SK-N-SH treated with all-trans-retinoic acid at 6 μM for 48 hours (cell line): ENCODE measurements at regions not wholly inside any gene's neighbourhood (a gene's known extent, or its start where the extent isn't known, plus 50 kb on each side); places are given as distances from the start of the nearest gene placed in this dataset.

Source experiments
- ATAC-seq: fragments of 200-7000 bp; cut with Tn5 transposase; 3 replicates; pipeline ENCODE4 v1.9.1; 2020; ENCODE audit warnings: mild to moderate bottlenecking, moderate library complexity
- BACH2 ChIP-seq: fragments of 250-450 bp; sonication (Bioruptor Pico); IDR thresholded peaks from 2 replicates; pipeline ENCODE4 v1.9.0; 2021; ENCODE audit warnings: mild to moderate bottlenecking, borderline replicate concordance
- CSDC2 ChIP-seq: fragments of 250-450 bp; sonication (Bioruptor Pico); IDR thresholded peaks from 2 replicates; pipeline ENCODE4 v1.5.0; 2020; ENCODE audit warnings: mild to moderate bottlenecking, moderate library complexity
- GLIS3 ChIP-seq: fragments of 250-450 bp; sonication (Bioruptor Pico); IDR thresholded peaks from 2 replicates; pipeline ENCODE4 v1.5.0; 2020; ENCODE audit warnings: mild to moderate bottlenecking, moderate library complexity
- ISL1 ChIP-seq: fragments of 250-450 bp; sonication (Bioruptor Pico); IDR thresholded peaks from 2 replicates; pipeline ENCODE4 v2.1.2; 2022; ENCODE audit warnings: mild to moderate bottlenecking, moderate library complexity
- OSR1 ChIP-seq: fragments of 250-450 bp; sonication (Bioruptor Pico); IDR thresholded peaks from 2 replicates; pipeline ENCODE4 v1.8.0; 2022; ENCODE audit warnings: moderate library complexity, mild to moderate bottlenecking, inconsistent platforms
- PPARA ChIP-seq: fragments of 250-450 bp; sonication (Bioruptor Pico); IDR thresholded peaks from 2 replicates; pipeline ENCODE4 v1.5.0; 2020; ENCODE audit warnings: mild to moderate bottlenecking, borderline replicate concordance
- RARB ChIP-seq: fragments of 250-450 bp; sonication (Bioruptor Pico); IDR thresholded peaks from 2 replicates; pipeline ENCODE4 v1.8.0; 2021; ENCODE audit warnings: mild to moderate bottlenecking, moderate library complexity
- TCF4 ChIP-seq: fragments of 250-450 bp; sonication (Bioruptor Pico); IDR thresholded peaks from 2 replicates; pipeline ENCODE4 v1.8.0; 2021; ENCODE audit warnings: mild to moderate bottlenecking, moderate library complexity, borderline replicate concordance
- TOX ChIP-seq: fragments of 250-450 bp; sonication (Bioruptor Pico); IDR thresholded peaks from 2 replicates; pipeline ENCODE4 v1.8.0; 2021; ENCODE audit warnings: mild to moderate bottlenecking, moderate library complexity, borderline replicate concordance
- ZC3H10 ChIP-seq: fragments of 250-450 bp; sonication (Bioruptor Pico); IDR thresholded peaks from 2 replicates; pipeline ENCODE4 v1.5.1; 2021; ENCODE audit warnings: mild to moderate bottlenecking, moderate library complexity
- ZFP3 ChIP-seq: fragments of 250-450 bp; sonication (Bioruptor Pico); IDR thresholded peaks from 2 replicates; pipeline ENCODE4 v1.5.0; 2020; ENCODE audit warnings: mild to moderate bottlenecking, moderate library complexity
- ZFP30 ChIP-seq: fragments of 450-650 bp; formaldehyde crosslinking; IDR thresholded peaks from 2 replicates; pipeline ENCODE4 v1.5.0; 2022; ENCODE audit warnings: mild to moderate bottlenecking, moderate library complexity
- ZNF565 ChIP-seq: fragments of 450-650 bp; formaldehyde crosslinking; conservative IDR thresholded peaks from 2 replicates; pipeline ENCODE4 v1.5.0; 2020; ENCODE audit warnings: low read depth, mild to moderate bottlenecking, moderate library complexity
- ZNF70 ChIP-seq: fragments of 450-650 bp; formaldehyde crosslinking; IDR thresholded peaks from 2 replicates; pipeline ENCODE4 v1.5.0; 2020; ENCODE audit warnings: mild to moderate bottlenecking, moderate library complexity
- ZNF8 ChIP-seq: fragments of 450-650 bp; formaldehyde crosslinking; IDR thresholded peaks from 2 replicates; pipeline ENCODE4 v1.5.0; 2020; ENCODE audit warnings: mild to moderate bottlenecking, moderate library complexity
- TF ChIP-seq, protein P1 (sequence below): fragments of 250-450 bp; sonication (Bioruptor Pico); IDR thresholded peaks from 2 replicates; pipeline ENCODE4 v1.5.1; 2021; ENCODE audit warnings: mild to moderate bottlenecking, moderate library complexity
- TF ChIP-seq, protein P2 (sequence below): fragments of 250-450 bp; sonication (Bioruptor Pico); IDR thresholded peaks from 2 replicates; pipeline ENCODE4 v1.5.1; 2020; ENCODE audit warnings: low read depth, mild to moderate bottlenecking, moderate library complexity
- TF ChIP-seq, protein P3 (sequence below): fragments of 250-450 bp; sonication (Bioruptor Pico); IDR thresholded peaks from 2 replicates; pipeline ENCODE4 v1.8.0; 2021; ENCODE audit warnings: low read depth, mild to moderate bottlenecking, moderate library complexity, borderline replicate concordance
- TF ChIP-seq, protein P4 (sequence below): fragments of 250-450 bp; sonication (Bioruptor Pico); IDR thresholded peaks from 2 replicates; pipeline ENCODE4 v1.5.0; 2020; ENCODE audit warnings: mild to moderate bottlenecking, moderate library complexity
- TF ChIP-seq, protein P5 (sequence below): fragments of 250-450 bp; sonication (Bioruptor Pico); IDR thresholded peaks from 2 replicates; pipeline ENCODE4 v1.8.0; 2020; ENCODE audit warnings: mild to moderate bottlenecking, moderate library complexity, borderline replicate concordance

DNA sequence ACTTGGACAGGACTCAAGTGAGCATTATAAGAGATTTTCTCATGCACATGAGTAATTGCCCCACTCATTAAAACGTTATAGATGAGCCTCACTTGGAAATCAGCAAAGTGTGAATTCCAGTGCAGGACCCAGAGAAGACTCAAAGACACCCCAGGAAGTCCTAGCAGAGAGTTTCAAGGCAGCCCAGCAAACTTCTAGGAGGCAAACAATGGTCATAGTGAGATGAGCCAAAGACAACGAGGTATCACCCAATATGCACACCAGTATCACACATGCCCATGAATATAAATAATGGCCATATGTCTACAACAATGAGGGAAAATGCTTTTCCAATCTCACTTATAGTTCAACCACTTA is 245.9 kb downstream of the ACTL7B start:
- TF ChIP-seq TOX (no peak), RARB (CRISPR knock-in tag) (no peak)
- no peak for ATAC-seq

DNA sequence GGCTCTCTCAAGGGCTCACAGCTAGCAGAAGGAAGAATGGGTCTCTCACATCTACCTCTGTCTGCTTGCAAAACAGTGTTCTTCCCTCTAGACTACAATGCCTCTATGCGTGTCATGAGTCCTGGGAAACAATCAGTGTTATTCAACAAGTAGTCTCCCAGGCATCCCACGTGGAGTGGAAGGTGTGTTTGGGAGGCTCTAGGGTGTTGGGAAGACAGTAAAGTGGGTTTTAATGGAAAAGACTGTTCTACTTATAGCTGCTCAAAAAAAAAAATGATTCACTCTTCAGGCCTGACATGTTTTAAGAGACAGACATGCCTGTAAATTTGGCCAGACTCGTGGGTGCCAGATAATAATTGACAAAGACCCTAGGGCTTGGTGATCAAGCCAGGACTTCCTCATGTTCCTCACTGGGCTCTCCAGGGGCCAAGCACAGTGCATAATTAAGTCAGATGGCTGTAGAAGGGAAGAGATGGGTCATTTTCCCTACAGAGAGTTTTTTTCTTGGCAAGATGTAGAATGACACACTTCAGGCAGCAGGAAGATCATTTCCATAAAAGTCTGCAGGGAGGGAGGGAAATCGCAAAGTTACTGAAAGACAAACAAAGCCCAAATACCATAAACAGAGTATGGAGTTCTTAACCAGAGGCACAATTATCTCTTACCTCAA is 246.4 kb downstream of the ACTL7B start:
- ATAC-seq, result no peak
- no peak for TF ChIP-seq ZFP30
- no peak for TF ChIP-seq PPARA (CRISPR knock-in tag)
- TF ChIP-seq, protein P1, sequence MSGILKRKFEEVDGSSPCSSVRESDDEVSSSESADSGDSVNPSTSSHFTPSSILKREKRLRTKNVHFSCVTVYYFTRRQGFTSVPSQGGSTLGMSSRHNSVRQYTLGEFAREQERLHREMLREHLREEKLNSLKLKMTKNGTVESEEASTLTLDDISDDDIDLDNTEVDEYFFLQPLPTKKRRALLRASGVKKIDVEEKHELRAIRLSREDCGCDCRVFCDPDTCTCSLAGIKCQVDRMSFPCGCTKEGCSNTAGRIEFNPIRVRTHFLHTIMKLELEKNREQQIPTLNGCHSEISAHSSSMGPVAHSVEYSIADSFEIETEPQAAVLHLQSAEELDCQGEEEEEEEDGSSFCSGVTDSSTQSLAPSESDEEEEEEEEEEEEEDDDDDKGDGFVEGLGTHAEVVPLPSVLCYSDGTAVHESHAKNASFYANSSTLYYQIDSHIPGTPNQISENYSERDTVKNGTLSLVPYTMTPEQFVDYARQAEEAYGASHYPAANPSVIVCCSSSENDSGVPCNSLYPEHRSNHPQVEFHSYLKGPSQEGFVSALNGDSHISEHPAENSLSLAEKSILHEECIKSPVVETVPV (CRISPR knock-in tag), result no peak
- no peak for TF ChIP-seq ZNF70 (CRISPR knock-in tag)
- TF ChIP-seq, protein P2, sequence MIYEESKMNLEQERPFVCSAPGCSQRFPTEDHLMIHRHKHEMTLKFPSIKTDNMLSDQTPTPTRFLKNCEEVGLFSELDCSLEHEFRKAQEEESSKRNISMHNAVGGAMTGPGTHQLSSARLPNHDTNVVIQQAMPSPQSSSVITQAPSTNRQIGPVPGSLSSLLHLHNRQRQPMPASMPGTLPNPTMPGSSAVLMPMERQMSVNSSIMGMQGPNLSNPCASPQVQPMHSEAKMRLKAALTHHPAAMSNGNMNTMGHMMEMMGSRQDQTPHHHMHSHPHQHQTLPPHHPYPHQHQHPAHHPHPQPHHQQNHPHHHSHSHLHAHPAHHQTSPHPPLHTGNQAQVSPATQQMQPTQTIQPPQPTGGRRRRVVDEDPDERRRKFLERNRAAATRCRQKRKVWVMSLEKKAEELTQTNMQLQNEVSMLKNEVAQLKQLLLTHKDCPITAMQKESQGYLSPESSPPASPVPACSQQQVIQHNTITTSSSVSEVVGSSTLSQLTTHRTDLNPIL (CRISPR knock-in tag), result no peak
- TF ChIP-seq CSDC2 (CRISPR knock-in tag), result no peak
- TF ChIP-seq TCF4, result no peak

DNA sequence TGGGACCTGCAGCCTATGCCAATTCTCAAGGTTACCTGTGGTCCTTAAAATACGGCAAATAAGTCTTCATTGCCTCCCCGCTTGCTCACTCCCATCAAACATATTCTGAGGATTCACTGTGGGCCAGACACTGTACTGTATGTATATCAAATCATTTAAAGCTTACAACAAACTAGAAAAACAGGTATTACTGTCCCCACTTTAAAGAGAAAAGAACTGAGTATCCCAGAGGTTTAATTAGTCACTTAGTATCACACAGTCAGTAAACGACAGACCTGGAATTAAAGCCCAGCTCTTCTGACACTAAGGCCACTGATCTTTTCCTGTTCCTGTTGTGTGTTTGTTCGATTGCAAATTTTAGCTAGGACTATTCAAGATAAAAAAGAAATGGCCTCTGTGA is 248.2 kb downstream of the ACTL7B start:
- ATAC-seq, result no peak
- TF ChIP-seq, protein P3, sequence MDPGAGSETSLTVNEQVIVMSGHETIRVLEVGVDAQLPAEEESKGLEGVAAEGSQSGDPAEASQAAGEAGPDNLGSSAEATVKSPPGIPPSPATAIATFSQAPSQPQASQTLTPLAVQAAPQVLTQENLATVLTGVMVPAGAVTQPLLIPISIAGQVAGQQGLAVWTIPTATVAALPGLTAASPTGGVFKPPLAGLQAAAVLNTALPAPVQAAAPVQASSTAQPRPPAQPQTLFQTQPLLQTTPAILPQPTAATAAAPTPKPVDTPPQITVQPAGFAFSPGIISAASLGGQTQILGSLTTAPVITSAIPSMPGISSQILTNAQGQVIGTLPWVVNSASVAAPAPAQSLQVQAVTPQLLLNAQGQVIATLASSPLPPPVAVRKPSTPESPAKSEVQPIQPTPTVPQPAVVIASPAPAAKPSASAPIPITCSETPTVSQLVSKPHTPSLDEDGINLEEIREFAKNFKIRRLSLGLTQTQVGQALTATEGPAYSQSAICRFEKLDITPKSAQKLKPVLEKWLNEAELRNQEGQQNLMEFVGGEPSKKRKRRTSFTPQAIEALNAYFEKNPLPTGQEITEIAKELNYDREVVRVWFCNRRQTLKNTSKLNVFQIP, result no peak
- TF ChIP-seq ZNF565 (CRISPR knock-in tag) (no peak), TCF4 (no peak), OSR1 (CRISPR knock-in tag) (no peak), ZNF8 (CRISPR knock-in tag) (no peak), ISL1 (CRISPR knock-in tag) (no peak), ZFP3 (no peak)
- TF ChIP-seq, protein P4, sequence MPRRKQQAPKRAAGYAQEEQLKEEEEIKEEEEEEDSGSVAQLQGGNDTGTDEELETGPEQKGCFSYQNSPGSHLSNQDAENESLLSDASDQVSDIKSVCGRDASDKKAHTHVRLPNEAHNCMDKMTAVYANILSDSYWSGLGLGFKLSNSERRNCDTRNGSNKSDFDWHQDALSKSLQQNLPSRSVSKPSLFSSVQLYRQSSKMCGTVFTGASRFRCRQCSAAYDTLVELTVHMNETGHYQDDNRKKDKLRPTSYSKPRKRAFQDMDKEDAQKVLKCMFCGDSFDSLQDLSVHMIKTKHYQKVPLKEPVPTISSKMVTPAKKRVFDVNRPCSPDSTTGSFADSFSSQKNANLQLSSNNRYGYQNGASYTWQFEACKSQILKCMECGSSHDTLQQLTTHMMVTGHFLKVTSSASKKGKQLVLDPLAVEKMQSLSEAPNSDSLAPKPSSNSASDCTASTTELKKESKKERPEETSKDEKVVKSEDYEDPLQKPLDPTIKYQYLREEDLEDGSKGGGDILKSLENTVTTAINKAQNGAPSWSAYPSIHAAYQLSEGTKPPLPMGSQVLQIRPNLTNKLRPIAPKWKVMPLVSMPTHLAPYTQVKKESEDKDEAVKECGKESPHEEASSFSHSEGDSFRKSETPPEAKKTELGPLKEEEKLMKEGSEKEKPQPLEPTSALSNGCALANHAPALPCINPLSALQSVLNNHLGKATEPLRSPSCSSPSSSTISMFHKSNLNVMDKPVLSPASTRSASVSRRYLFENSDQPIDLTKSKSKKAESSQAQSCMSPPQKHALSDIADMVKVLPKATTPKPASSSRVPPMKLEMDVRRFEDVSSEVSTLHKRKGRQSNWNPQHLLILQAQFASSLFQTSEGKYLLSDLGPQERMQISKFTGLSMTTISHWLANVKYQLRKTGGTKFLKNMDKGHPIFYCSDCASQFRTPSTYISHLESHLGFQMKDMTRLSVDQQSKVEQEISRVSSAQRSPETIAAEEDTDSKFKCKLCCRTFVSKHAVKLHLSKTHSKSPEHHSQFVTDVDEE (CRISPR knock-in tag), result no peak
- TF ChIP-seq, all 23 proteins: peak for 0

DNA sequence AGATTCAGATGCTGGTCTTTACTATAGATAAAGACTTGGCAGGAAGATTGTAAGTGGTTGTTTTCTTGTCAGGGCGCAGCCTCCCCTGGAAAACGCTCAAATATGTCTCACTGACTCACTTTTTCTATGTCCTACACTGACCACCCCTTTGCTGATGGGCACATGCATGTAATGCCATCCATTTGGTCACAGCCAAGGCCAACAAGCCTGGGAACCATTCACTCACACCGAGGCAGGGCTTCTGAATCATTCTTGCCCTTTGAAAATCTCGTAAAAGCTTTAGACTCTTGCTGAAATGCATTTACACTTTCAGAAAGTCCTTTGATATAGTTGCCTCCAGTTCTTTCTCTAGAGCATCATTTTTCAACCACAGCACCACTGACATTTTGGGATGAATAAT is 249.4 kb downstream of the ACTL7B start:
- ATAC-seq, result no peak
- TF ChIP-seq, protein P5, sequence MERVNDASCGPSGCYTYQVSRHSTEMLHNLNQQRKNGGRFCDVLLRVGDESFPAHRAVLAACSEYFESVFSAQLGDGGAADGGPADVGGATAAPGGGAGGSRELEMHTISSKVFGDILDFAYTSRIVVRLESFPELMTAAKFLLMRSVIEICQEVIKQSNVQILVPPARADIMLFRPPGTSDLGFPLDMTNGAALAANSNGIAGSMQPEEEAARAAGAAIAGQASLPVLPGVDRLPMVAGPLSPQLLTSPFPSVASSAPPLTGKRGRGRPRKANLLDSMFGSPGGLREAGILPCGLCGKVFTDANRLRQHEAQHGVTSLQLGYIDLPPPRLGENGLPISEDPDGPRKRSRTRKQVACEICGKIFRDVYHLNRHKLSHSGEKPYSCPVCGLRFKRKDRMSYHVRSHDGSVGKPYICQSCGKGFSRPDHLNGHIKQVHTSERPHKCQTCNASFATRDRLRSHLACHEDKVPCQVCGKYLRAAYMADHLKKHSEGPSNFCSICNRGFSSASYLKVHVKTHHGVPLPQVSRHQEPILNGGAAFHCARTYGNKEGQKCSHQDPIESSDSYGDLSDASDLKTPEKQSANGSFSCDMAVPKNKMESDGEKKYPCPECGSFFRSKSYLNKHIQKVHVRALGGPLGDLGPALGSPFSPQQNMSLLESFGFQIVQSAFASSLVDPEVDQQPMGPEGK, result no peak
- TF ChIP-seq ZNF70 (CRISPR knock-in tag), result no peak
- TF ChIP-seq, protein P4 (CRISPR knock-in tag), result no peak
- no peak for TF ChIP-seq TCF4
- TF ChIP-seq, protein P3, result no peak
- TF ChIP-seq ZC3H10 (CRISPR knock-in tag), result no peak
- no peak for TF ChIP-seq BACH2 (CRISPR knock-in tag)
- no peak for TF ChIP-seq PPARA (CRISPR knock-in tag)
- no peak for TF ChIP-seq ZFP3
- no peak for TF ChIP-seq ZNF565 (CRISPR knock-in tag)
- TF ChIP-seq ZFP30, result no peak
- TF ChIP-seq GLIS3, result no peak
- TF ChIP-seq, protein P2 (CRISPR knock-in tag), result no peak
- TF ChIP-seq RARB (CRISPR knock-in tag), result no peak
